BLaER1 (cell line): ENCODE measurements at regions not wholly inside any gene's neighbourhood (a gene's known extent, or its start where the extent isn't known, plus 50 kb on each side); places are given as distances from the start of the nearest gene placed in this dataset.
"Not testable (repeated sequence)": the region's sequence is repeated elsewhere in the genome, so short reads cannot be mapped to it uniquely, and the experiment has no call there.

Source experiments
- H3K27ac ChIP-seq: shearing (Covaris generic); formaldehyde crosslinking; 2 replicates; pipeline ENCODE4 v1.8.1; 2022
- H3K27me3 ChIP-seq: shearing (Covaris generic); formaldehyde crosslinking; 2 replicates; pipeline ENCODE4 v1.8.1; 2022
- H3K36me3 ChIP-seq: shearing (Covaris generic); formaldehyde crosslinking; 2 replicates; pipeline ENCODE4 v1.8.1; 2022
- H3K4me1 ChIP-seq: shearing (Covaris generic); formaldehyde crosslinking; 2 replicates; pipeline ENCODE4 v1.8.1; 2022
- H3K4me2 ChIP-seq: shearing (Covaris generic); formaldehyde crosslinking; 2 replicates; pipeline ENCODE4 v1.8.1; 2022
- H3K4me3 ChIP-seq: shearing (Covaris generic); formaldehyde crosslinking; 2 replicates; pipeline ENCODE4 v1.8.1; 2022
- H3K9ac ChIP-seq: shearing (Covaris generic); formaldehyde crosslinking; 2 replicates; pipeline ENCODE4 v1.8.1; 2022
- H3K9me3 ChIP-seq: shearing (Covaris generic); formaldehyde crosslinking; 2 replicates; pipeline ENCODE4 v1.8.1; 2022
- H4K20me1 ChIP-seq: shearing (Covaris generic); formaldehyde crosslinking; 2 replicates; pipeline ENCODE4 v1.8.1; 2022
- Cebpa-rat ChIP-seq: shearing (Covaris generic); IDR thresholded peaks from 2 replicates; pipeline ENCODE4 v1.8.1; 2022

- no peaks in the 10 kb centered on the region for H3K9me3 ChIP-seq
- H3K27ac ChIP-seq = no peak overlapping the region
- H4K20me1 ChIP-seq = no peaks in the 10 kb centered on the region
- no peak overlapping the region for H3K4me2 ChIP-seq
- no peaks in the 10 kb centered on the region for H3K4me1 ChIP-seq
- no peak overlapping the region for H3K4me3 ChIP-seq
- no peak for TF ChIP-seq Cebpa-rat
- H3K9ac ChIP-seq = no peak overlapping the region
- H3K27me3 ChIP-seq = no peaks in the 10 kb centered on the region
- H3K36me3 ChIP-seq = no peaks in the 10 kb centered on the region
These were observed 82.8 kb upstream of the PARP8 start for GRCh38 chr5:50583621-50584020.

GRCh38 chr5:50588471-50588870 is 78.0 kb upstream of the PARP8 start:
- H3K4me3 ChIP-seq, H3K9ac ChIP-seq, H3K4me2 ChIP-seq, H3K4me1 ChIP-seq, H3K9me3 ChIP-seq, H3K36me3 ChIP-seq, H3K27ac ChIP-seq, H3K27me3 ChIP-seq, H4K20me1 ChIP-seq: not testable (repeated sequence)

- not testable (repeated sequence) for H3K9me3 ChIP-seq, H4K20me1 ChIP-seq, H3K36me3 ChIP-seq, H3K9ac ChIP-seq, H3K27ac ChIP-seq, H3K27me3 ChIP-seq, H3K4me3 ChIP-seq, H3K4me1 ChIP-seq, H3K4me2 ChIP-seq
These were observed 75.8 kb upstream of the PARP8 start for GRCh38 chr5:50590444-50591189.

- H3K4me1 ChIP-seq, H3K4me2 ChIP-seq, H3K9ac ChIP-seq, H3K4me3 ChIP-seq, H3K9me3 ChIP-seq, H3K27me3 ChIP-seq, H3K27ac ChIP-seq, H4K20me1 ChIP-seq, H3K36me3 ChIP-seq: not testable (repeated sequence)
These were observed 75.1 kb upstream of the PARP8 start for GRCh38 chr5:50591338-50591737.

GRCh38 chr5:50593681-50594080 is 72.8 kb upstream of the PARP8 start:
- no peak overlapping the region for H3K27ac ChIP-seq
- H3K4me1 ChIP-seq = 0 out of 2 replicates have a peak, but pooled peaks cover 4% of the 10 kb centered on the region
- H4K20me1 ChIP-seq = no peaks in the 10 kb centered on the region
- no peaks in the 10 kb centered on the region for H3K36me3 ChIP-seq
- H3K4me3 ChIP-seq = no peak overlapping the region
- no peak overlapping the region for H3K4me2 ChIP-seq
- no peak overlapping the region for H3K9ac ChIP-seq
- TF ChIP-seq Cebpa-rat = no peak
- H3K27me3 ChIP-seq = no peaks in the 10 kb centered on the region
- H3K9me3 ChIP-seq = no peaks in the 10 kb centered on the region

- 0 out of 2 replicates have a peak, but pooled peaks cover 4% of the 10 kb centered on the region for H3K4me1 ChIP-seq
- no peak overlapping the region for H3K4me2 ChIP-seq
- no peak overlapping the region for H3K9ac ChIP-seq
- H3K27me3 ChIP-seq = no peaks in the 10 kb centered on the region
- H3K4me3 ChIP-seq = no peak overlapping the region
- H4K20me1 ChIP-seq = no peaks in the 10 kb centered on the region
- no peaks in the 10 kb centered on the region for H3K36me3 ChIP-seq
- no peak for TF ChIP-seq Cebpa-rat
- H3K9me3 ChIP-seq = no peaks in the 10 kb centered on the region
- no peak overlapping the region for H3K27ac ChIP-seq
These were observed 71.2 kb upstream of the PARP8 start for GRCh38 chr5:50595199-50595598.

- not testable (repeated sequence) for H3K9ac ChIP-seq, H3K27me3 ChIP-seq, H3K4me1 ChIP-seq, H4K20me1 ChIP-seq, H3K27ac ChIP-seq, H3K36me3 ChIP-seq, H3K4me2 ChIP-seq, H3K4me3 ChIP-seq, H3K9me3 ChIP-seq
These were observed 64.9 kb upstream of the PARP8 start for GRCh38 chr5:50601576-50601975.

GRCh38 chr5:50606179-50606578 is 60.3 kb upstream of the PARP8 start:
- Histone ChIP-seq H3K9ac (no peak overlapping the region), H3K36me3 (no peaks in the 10 kb centered on the region), H3K4me3 (no peak overlapping the region), H3K4me1 (no peaks in the 10 kb centered on the region), H4K20me1 (no peaks in the 10 kb centered on the region), H3K4me2 (no peak overlapping the region), H3K27ac (no peak overlapping the region), H3K9me3 (peaks cover 14% of the 10 kb centered on the region), H3K27me3 (no peaks in the 10 kb centered on the region)
- no peak for TF ChIP-seq Cebpa-rat

- not testable (repeated sequence) for H3K9ac ChIP-seq, H3K4me2 ChIP-seq, H3K4me3 ChIP-seq, H4K20me1 ChIP-seq, H3K27me3 ChIP-seq, H3K27ac ChIP-seq, H3K4me1 ChIP-seq, H3K36me3 ChIP-seq
- H3K9me3 ChIP-seq = peaks cover 14% of the 10 kb centered on the region
These were observed 59.0 kb upstream of the PARP8 start for GRCh38 chr5:50607456-50607855.

GRCh38 chr5:50607953-50608705 is 58.3 kb upstream of the PARP8 start:
- not testable (repeated sequence) for H3K27ac ChIP-seq, H3K4me2 ChIP-seq, H3K36me3 ChIP-seq, H4K20me1 ChIP-seq, H3K9ac ChIP-seq, H3K27me3 ChIP-seq, H3K4me1 ChIP-seq, H3K4me3 ChIP-seq
- H3K9me3 ChIP-seq = peaks cover 14% of the 10 kb centered on the region

- H3K9me3 ChIP-seq, H4K20me1 ChIP-seq, H3K9ac ChIP-seq, H3K4me1 ChIP-seq, H3K4me2 ChIP-seq, H3K27me3 ChIP-seq, H3K36me3 ChIP-seq, H3K4me3 ChIP-seq, H3K27ac ChIP-seq: not testable (repeated sequence)
These were observed 53.4 kb upstream of the PARP8 start for GRCh38 chr5:50613057-50613456.
